HCT116 (cell line): ENCODE measurements at regions not wholly inside any gene's neighbourhood (a gene's known extent, or its start where the extent isn't known, plus 50 kb on each side); places are given as distances from the start of the nearest gene placed in this dataset.

Experiments
- ELF1 ChIP-seq: IDR thresholded peaks from 2 replicates; pipeline ENCODE4 v1.6.1; 2012; ENCODE audit warnings: low read depth, borderline replicate concordance
- POLR2AphosphoS5 ChIP-seq: IDR thresholded peaks from 2 replicates; pipeline ENCODE4 v1.6.1; 2011; ENCODE audit warnings: mild to moderate bottlenecking, low read depth, low read length, moderate library complexity
- TF ChIP-seq, protein P1 (sequence below), 3 experiments: fragments of 200-600 bp in 1 of 3; sonication (generic) in 1 of 3; IDR thresholded peaks in 2 of 3; conservative IDR thresholded peaks in 1 of 3; 2 replicates each; pipeline ENCODE4 v1.5.1; 2012 to 2017; ENCODE audit warnings: low read depth in 2 of 3, low read length in 2 of 3, antibody characterized with exemption in 1 of 3, borderline replicate concordance in 1 of 3, control low read depth in 1 of 3, mild to moderate bottlenecking in 1 of 3, mixed read lengths in 1 of 3, mixed run types in 1 of 3, moderate library complexity in 1 of 3; ENCODE audit not compliant: insufficient read depth in 1 of 3

DNA sequence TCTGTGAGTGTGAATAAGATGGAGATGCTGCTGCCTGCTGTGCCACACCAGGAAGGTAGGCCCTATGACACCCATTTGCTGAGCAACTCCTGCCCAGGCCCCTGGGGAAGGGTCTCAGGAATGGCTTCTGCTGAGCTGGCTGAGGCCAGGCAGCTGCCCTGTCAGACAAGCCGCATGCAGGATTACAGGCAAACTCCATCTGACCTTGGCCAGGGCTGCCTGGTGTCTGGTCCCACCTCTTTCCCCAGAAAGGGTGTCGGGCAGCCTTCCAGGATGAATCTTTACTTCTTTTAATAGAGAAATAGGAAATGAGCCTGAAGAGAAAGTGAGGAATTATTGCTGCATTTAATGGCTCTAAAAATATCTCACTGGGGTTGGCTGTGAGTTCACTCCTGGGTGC, 182.5 kb downstream of the IRX5 start:
- no peak for TF ChIP-seq ELF1
- TF ChIP-seq, protein P1, sequence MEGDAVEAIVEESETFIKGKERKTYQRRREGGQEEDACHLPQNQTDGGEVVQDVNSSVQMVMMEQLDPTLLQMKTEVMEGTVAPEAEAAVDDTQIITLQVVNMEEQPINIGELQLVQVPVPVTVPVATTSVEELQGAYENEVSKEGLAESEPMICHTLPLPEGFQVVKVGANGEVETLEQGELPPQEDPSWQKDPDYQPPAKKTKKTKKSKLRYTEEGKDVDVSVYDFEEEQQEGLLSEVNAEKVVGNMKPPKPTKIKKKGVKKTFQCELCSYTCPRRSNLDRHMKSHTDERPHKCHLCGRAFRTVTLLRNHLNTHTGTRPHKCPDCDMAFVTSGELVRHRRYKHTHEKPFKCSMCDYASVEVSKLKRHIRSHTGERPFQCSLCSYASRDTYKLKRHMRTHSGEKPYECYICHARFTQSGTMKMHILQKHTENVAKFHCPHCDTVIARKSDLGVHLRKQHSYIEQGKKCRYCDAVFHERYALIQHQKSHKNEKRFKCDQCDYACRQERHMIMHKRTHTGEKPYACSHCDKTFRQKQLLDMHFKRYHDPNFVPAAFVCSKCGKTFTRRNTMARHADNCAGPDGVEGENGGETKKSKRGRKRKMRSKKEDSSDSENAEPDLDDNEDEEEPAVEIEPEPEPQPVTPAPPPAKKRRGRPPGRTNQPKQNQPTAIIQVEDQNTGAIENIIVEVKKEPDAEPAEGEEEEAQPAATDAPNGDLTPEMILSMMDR (IDR thresholded peaks at IDR 0.05 in 2 of 3, conservative IDR thresholded peaks at IDR 0.05 in 1 of 3; ENCODE audit: borderline replicate concordance in 1 of 3, insufficient read depth in 1 of 3, low read depth in 2 of 3, low read length in 2 of 3), result no peak
- TF ChIP-seq POLR2AphosphoS5, result no peak
